GM21381 (cell line): ENCODE measurements at regions not wholly inside any gene's neighbourhood (a gene's known extent, or its start where the extent isn't known, plus 50 kb on each side); places are given as distances from the start of the nearest gene placed in this dataset.

Experiments
- ATAC-seq: cut with Tn5 transposase; IDR thresholded peaks from one replicate; pipeline ENCODE4 v1.9.1; 2021; ENCODE audit warnings: mild to moderate bottlenecking, moderate library complexity; ENCODE audit not compliant: unreplicated experiment

- ATAC-seq: no peak
Observed at GRCh38 chr4:184942444-184943425, 75.6 kb upstream of the HELT start.

GRCh38 chr4:184949020-184949419, 69.3 kb upstream of the HELT start:
- no peak for ATAC-seq

- no peak for ATAC-seq
Observed at GRCh38 chr4:184950117-184950830, 68.0 kb upstream of the HELT start.

- no peak for ATAC-seq
Observed at GRCh38 chr4:184950926-184951325, 67.4 kb upstream of the HELT start.

- no peak for ATAC-seq
Observed at GRCh38 chr4:184951668-184952160, 66.6 kb upstream of the HELT start.

GRCh38 chr4:184952522-184952921, 65.8 kb upstream of the HELT start:
- no peak for ATAC-seq

- no peak for ATAC-seq
Observed at GRCh38 chr4:184953421-184953945, 64.8 kb upstream of the HELT start.

- ATAC-seq: no peak
Observed at GRCh38 chr4:184953971-184954370, 64.3 kb upstream of the HELT start.

GRCh38 chr4:184954482-184954881, 63.8 kb upstream of the HELT start:
- ATAC-seq: no peak

GRCh38 chr4:184955116-184955515, 63.2 kb upstream of the HELT start:
- no peak for ATAC-seq

- ATAC-seq: peak; percentile 54
Observed at GRCh38 chr4:184955636-184956035, 62.7 kb upstream of the HELT start.

- no peak for ATAC-seq
Observed at GRCh38 chr4:184957446-184958115, 60.7 kb upstream of the HELT start.

GRCh38 chr4:184958127-184958922, 60.0 kb upstream of the HELT start:
- ATAC-seq: no peak

- ATAC-seq: no peak
Observed at GRCh38 chr4:184958923-184959210, 59.4 kb upstream of the HELT start.

- ATAC-seq: no peak
Observed at GRCh38 chr4:184959309-184959708, 59.0 kb upstream of the HELT start.

- ATAC-seq: no peak
Observed at GRCh38 chr4:184959786-184960185, 58.5 kb upstream of the HELT start.

- ATAC-seq: no peak
Observed at GRCh38 chr4:184960505-184960971, 57.8 kb upstream of the HELT start.

- no peak for ATAC-seq
Observed at GRCh38 chr4:184961660-184962059, 56.6 kb upstream of the HELT start.

GRCh38 chr4:184962125-184962638, 56.1 kb upstream of the HELT start:
- ATAC-seq: no peak
